Renal pelvis (tissue), 1 donor: ENCODE measurements at regions not wholly inside any gene's neighbourhood (a gene's known extent, or its start where the extent isn't known, plus 50 kb on each side); places are given as distances from the start of the nearest gene placed in this dataset.
"Not testable (repeated sequence)": the region's sequence is repeated elsewhere in the genome, so short reads cannot be mapped to it uniquely, and the experiment has no call there.

Experiments used
- DNase-seq: peaks from one replicate; pipeline ENCODE4 v3.0.0-alpha.2; 2013

DNA sequence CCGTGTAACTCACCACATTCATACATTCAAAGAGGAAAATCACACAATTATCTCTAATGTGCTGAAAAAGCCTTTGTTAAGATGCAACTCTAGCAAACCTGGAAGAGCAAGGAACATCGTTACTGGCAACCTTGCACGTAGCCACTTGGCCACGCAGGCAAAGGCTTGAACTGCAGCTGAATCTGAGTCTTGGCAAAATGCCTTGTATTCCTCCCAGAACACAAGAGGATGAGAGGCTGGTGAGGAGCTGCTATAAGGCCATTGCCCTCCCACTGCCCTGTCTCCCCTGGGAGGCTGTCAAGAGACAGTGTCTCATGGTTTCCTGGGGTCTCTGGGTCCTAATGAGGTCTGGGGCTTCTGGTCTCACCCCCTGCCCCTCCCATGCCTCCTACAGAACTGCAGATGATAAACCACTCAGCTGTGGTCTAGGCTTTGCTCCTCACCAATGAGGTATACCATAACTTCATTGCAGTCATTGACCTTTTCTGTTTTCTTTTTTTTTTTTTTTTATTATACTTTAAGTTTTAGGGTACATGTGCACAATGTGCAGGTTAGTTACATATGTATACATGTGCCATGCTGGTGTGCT lies 141.4 kb downstream of the SPP2 start:
- DNase-seq, result no peak

DNA sequence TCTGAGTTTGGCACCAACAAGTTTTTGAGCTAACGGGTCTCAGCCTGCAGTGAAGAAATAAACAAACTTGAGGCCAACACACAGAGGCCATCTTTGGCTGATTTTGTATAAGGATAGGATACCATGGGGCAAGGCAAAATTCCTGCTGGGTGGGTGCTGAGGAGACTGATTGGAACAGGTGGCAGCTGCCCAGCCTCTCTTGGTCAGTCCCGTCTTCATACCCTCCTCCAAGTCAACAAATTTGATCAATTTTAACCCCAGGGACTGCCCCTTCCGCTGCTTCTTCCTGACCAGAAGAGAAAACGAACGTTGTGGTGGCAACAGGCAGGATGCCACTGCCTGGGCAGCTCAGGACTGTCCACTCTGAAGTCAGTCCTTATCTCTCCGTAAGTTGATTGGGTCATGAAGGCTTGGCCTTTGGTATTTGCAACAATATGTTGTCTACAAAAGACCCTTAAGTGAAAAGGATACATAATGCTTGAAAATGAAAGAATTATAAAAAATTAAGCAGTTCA lies 139.3 kb downstream of the SPP2 start:
- DNase-seq, result no peak

DNA sequence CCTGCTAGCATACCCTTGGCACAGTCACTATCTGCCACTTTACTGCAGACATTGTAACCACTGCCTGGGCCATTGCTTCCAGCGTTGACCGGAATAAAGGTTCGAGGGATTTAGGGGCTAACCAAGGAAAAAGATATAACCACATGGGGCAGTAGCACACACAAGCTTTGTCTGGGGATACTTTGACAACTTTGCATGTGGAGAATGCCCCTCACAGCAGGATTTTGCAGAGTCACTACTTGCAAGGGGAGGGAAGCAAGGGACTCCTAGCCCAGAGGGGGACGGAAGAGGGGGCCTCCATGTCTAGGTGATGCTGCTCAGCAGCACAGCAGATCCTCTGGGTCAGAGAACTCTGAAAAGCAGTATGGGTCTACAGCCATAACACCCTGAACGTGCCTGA lies 138.7 kb downstream of the SPP2 start:
- DNase-seq, result no peak

DNA sequence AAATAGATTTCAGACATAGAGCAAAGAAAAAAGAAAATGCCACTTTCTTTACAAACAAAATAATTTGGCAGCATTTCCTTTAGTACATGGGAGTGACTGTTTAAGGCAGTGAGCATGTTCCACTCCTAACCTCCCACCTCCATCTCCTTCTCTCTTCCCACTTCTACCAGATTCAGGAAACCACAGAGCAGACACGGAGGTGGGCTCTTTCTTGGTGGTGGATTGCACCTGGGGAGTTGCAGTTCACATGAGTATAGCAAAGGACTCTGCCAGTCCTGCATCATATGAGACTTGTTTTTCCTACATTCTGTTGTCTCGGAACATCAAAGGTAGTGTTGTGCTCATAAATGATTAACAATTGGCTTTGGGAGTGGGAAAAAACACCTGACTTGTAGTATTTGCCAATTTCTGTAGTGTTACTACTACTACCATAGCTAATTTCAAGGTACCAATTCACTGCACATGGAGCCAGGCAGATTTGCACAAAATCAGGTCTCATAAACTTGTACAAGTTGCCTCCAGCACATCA lies 137.2 kb downstream of the SPP2 start:
- DNase-seq, result no peak

DNA sequence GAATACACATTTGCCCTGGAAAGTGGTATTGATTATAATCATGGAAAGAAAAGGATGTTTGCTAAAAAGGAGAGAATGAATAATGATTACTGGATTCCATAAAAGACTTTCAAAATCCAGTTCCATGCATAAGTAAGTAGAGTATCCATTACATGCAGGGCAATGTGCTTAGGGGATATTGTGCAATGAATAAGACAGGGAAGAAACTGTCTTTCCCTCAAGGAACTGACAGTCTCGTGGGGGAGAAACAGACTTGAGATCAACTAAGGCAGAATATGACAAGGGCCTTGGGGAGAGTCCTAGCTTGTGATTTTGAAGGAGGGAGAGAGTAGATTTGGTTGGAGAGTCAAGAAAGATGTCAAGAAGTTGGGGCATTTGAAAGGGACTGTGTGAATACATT lies 130.6 kb downstream of the SPP2 start:
- DNase-seq, result no peak

DNA sequence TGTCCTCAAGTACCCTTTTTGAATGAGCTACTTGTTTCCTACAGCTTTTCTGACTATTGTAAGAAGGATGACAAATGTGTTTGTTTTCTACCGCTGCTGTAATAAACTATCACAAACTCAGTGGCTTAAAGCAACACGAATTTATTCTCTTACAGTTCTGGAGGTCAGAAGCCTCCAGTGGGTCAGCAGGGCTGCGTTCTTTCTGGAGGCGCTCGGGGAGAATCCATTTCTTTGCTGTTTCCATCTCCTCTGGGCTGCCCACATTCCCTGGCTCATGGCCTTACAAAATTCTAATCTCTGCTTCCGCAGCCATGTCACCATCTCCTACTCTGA lies 128.5 kb downstream of the SPP2 start:
- DNase-seq, result no peak

DNA sequence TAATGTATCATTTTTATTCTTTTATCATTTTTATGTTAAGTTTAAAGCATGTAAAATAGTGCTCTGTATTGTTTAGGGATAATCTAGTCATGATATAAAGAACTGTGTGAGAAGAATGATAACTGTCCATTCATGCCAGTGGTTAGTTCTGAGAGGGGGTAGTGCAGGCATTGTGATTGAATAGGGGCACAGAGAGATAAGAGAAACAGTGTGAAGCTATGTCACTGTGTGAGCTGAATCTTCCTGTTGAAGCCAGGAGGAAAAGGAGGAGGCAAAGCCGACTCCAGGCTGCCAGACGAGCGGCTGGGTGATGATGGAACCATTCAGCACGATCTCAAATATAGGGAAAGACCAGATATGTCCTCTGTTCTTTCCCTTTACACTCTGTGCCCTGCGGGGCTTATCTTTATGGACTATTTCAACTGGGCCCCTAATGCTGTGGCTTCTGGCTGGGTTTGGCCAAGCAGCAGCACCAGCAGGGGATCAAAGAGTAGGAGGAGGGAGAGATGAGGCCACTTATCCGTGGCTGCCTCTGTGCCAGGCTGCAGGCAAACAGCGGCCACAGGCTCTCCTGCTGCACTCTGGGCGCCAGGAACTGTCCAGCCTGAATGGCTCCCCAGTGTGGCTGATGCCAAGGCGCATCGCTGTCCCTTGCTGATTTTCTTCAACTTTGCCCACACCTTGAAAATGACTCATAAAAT lies 128.0 kb downstream of the SPP2 start:
- no peak for DNase-seq

DNA sequence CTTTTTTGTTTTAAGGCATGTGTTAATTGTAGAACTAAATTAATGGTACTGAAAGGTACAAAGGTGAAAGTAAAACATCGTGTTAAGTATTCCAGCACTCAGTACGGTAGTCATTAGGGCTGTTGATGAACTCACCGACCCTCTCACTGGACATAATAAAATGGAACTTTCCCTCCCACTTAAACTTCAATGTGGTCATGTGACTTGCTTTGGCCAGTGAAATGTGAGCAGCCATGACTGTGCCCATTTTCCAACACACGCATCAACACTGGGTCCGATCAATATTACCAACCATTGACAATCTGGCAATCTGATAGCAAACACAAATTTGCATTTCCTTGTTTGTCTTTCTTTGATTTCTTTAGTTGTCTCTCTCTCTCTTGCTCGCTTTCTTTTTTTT lies 125.1 kb downstream of the SPP2 start:
- no peak for DNase-seq

DNA sequence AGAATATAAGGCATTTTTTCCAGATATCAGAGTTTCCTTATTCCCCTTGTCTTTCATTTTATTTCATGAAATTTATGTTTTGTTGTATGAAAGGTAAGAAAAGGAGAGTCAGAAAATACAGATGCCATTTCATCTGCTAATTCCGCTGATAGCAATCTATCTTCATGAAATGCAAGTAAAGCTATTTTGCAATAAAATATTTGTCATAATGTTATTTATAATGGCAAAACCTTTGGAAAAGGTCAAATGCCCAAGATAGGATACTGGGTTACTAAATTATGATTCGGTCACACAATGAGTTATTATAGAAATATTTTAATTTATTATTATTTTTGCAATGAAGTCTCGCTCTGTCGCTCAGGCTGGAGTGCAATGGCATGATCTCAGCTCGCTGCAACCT lies 124.2 kb downstream of the SPP2 start:
- no peak for DNase-seq

DNA sequence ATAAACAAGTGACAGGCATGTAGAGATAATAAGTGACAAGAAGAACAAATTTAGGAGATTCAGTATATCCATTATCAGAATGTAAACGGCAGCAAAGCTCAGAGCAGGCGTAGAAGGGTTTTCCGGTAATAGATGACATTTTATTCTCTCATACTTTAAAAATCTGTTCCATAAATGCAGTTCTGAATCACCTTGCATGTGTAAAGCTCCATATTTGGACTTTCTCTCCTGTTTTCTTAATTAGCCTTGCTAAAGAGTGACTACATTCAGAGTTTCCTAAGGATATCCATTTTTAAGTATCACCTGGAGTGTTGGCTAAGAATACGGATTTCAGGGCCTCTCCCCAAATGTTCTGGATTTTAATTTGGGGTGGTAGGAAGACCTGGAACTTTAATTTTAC lies 122.0 kb downstream of the SPP2 start:
- no peak for DNase-seq

DNA sequence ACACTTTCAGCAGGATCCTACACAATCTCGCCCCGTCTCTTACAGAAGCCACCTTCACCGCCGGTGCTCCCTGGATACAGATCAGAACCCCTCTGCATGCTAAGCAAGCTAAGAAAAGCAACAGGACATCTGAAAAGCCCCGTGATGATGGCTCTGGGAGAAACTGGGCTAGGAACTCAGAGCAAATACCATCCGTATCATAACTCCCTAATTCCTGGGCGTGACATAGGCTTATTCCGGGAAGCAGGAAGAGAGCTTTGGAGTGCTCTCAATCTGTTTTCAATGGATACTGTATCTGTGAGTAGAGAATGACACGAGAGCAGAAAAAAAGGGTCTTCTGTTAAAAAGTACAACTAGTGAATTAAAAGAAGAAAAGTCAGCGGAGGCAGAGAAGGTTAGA lies 121.6 kb downstream of the SPP2 start:
- no peak for DNase-seq

DNA sequence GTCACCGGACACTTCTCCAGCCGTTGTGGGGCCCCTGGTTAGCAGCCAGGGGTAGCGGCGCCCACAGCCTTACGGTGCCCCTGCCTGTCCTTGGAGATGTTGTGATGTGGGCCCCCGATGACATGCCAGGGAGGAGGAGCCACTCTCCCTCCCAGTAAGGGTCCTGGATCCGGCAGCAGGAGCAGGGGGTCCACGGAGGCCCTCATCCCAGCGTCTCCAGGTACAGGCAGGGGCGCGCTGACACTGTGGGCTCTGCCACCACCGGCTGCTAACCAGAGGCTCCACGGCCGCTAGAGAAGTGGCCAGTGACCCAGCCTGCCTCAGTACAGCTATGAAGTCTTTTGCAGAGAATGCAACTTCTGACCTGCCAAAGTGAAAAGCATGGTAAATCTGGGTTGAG lies 121.2 kb downstream of the SPP2 start:
- no peak for DNase-seq

DNA sequence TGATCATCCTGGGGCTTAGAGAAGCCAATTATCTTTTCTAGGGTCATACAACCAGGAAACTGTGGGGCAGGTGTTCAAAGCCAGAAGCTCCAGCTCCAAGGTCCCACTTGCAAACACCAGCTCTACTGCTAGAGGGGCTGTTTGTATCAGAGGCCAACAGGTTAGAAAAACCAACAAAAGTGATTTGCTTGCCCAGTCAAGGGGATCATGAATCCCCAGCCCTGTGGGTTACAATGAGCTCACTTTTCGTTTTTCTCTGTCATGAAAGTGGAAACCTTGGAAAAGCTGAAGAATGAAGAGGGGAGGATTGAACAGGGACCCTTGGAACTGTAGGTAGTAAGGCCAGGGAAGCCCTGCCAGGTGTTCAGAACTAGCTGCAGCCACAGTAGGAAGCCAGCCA lies 119.2 kb downstream of the SPP2 start:
- DNase-seq, result no peak

DNA sequence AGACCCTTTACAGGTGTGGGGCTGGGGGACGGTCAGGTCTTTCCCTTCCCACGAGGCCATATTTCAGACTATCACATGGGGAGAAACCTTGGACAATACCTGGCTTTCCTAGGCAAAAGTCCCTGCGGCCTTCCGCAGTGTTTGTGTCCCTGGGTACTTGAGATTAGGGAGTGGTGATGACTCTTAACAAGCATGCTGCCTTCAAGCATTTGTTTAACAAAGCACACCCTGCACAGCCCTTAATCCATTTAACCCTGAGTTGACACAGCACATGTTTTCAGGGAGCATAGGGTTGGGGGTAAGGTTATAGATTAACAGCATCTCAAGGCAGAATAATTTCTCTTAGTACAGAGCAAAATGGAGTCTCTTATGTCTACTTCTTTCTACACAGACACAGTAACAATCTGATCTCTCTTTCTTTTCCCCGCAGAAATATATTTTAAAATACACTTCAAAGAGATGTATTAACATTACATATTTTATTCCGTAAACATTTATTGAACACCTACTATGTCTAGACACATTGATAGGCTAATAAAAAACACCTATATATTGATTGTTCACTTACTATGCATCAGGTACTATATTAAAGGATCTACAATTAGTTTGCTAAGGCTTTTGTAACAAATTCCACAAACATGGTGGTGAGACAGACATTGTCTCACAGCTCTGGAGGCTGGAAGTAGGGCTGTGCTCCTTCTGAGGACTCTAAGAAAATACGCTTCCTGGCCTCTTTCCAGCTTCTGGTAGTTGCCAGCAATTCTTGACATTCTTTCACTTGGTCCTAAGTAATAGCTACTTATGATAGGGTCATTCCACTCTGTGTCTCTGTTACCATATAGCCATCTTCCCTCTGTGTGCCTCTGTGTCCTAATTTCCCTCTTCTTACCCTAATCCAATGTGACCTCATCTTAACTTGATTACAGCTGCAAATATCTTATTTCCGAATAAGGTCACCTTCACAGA lies 118.4 kb downstream of the SPP2 start:
- DNase-seq, result not testable (repeated sequence)

DNA sequence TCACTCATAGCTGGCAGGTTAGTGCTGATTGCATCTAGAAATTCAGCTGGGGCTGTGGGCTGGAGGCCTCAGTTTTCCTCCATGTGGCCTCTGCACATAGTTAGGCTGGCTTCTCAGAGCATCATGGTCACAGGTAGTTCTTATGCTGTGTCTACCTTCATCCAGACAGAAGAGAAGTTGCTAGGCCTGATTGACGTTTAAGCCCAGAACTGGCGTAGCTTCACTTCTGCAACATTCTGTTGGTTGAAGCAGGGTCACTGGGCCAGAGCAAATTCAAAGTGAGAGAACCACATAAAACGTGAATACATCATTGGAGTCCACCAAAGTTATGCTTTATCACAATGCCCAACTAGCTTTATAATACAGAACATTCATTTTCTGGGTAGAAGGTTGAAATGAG lies 116.0 kb downstream of the SPP2 start:
- no peak for DNase-seq

DNA sequence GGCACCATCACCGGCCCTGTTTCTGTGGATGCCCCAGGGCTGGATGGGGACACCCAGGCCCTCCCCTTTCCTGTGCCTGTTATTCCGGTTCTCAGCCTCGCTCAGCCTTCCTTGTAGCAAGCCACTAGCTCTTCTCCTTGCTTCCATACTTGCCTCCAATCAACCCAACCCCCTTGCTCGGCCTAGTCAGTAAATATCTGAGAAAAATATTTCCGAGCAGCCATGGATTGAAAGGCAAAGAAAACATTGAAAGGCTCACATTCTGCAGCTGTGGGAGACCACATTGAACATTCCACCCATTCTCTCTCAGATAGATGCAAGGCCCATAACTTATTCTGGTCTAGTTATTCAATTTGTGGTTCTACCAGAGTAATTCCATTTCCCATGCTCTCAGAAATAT lies 114.9 kb downstream of the SPP2 start:
- no peak for DNase-seq

DNA sequence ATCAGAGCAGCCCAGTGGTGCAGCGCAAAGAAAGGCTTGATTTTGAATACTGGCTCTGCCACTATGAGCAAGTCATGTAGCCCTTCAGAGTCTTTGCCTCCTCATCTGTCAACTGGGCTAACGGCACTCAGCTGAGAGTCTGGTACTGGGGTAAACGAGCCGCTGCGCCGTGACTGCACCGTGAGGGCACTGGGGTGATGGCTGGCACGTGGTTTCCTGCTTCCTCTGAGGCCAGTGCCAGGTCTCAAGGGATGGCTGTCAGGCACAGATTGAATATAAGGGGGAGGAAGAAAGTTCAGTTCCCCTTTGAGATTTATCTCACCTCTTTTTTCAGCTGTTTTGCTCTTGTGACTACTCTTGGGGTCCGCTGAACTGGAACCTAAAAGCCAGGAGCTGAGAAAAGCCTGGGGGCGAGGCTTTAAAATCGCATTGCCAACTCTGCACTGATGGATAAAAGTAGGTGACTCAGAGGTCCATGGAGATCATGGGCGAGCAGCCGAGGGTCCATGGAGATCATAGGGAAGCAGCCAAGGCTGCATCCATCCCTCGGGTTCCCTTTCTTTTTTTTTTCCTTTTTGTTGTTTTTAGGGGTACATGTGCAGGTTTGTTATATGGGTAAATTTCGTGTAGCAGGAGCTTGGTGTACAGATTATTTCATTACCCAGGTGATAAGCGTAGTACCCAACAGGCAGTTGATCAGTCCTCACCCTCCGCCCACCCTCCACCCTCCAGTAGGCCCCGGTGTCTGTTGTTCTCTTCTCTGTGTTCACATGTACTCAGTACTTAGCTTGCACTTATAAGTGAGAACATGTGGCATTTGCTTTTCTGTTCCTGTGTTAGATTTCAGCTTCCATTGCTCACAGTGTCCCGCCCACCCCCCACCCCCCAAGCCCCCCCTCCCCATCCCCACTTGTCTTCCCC lies 114.3 kb downstream of the SPP2 start:
- DNase-seq, result no peak

DNA sequence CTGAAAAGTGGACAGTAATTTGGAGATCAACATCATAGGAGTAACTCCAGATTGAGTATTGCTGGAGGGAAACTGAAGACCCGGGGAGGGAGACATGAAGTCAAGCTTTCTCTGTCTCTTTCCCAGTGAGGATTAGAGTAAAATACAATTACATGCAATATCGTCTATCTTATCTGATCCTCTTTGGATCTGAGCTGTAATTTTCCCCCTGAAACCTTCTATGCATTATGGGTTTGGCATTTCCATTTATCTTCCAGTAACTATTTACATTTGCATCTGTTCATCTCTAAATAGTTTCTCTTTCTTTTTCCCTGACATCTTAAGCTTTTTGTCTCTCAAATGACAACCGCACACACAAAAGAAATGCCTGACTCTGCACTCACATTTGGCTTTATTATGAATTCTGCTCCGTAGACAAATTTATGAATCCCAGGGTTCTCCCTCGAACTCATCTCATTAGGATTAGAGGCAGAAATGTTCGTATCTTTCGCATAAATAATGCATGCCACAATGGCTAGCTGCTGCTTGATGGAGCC lies 113.1 kb downstream of the SPP2 start:
- DNase-seq, result no peak

DNA sequence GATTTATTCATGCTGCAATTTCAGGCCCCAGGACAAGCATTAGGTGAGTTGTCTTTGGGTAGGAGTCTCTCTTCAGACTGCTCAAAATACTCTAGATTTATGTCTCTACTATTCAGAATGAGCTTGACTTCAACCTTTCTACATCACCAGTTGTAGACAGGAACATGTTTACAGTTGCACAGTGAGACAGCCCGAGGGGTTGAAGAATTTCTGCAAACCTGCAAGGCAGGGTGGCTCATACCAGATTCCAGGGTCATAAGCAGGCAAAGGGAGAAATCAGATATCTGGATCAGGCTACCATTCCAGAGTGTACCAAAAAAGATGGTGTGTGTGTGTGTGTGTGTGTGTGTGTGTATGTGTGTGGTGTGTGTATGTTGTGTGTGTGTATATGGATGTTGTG lies 112.4 kb downstream of the SPP2 start:
- no peak for DNase-seq

DNA sequence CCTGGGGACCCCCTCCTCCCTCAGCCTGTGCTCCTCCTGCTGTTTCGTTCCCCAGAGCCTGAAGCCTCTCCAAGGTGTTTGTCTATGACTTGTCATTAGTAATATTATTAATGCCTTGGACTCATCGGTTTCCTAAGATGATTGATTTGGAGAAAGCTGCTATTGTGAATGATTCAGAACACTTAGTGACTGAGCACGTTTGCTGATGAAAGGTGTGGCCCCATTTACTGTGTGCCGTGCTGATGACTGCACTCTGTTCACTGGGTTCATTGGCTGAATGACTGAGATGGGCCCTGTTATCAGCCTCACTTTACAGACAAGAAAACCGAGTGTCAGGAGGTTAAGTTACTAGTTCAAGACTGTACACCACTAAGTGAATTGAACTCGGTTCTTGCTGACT lies 111.4 kb downstream of the SPP2 start:
- no peak for DNase-seq

DNA sequence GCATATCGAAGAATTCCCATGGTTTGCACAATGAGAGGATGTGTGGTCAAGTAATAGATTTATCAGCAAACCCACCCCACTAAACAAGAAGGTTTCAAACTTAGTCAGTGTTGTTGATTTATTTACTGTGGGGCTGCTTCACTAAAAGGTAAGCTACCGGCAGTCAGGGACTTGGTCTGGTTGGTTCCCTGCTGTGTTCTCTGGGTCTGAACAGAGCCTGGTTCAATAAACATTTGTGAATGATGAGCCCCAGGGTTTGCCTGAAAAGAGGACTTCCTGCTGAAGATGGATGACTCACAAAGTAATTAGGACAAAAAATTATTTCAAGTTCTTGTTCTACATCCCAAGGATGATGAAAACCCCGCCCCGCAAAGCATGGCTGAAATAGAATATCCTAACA lies 108.3 kb downstream of the SPP2 start:
- DNase-seq, result no peak
